IPS DF 6.9 (cell line): ENCODE measurements at regions not wholly inside any gene's neighbourhood (a gene's known extent, or its start where the extent isn't known, plus 50 kb on each side); places are given as distances from the start of the nearest gene placed in this dataset.

Experiments used
- DNase-seq: peaks from one replicate; pipeline ENCODE4 v3.0.0-alpha.2; 2013; ENCODE audit warnings: low read depth, low spot score
- H3K27ac ChIP-seq: one replicate; pipeline ENCODE4 v1.5.1; 2013; ENCODE audit warnings: low read length, control low read depth
- H3K27me3 ChIP-seq: 2 replicates; pipeline ENCODE4 v1.6.1; 2013; ENCODE audit warnings: mild to moderate bottlenecking, low read length; ENCODE audit not compliant: control insufficient read depth, insufficient read depth
- H3K36me3 ChIP-seq: 2 replicates; pipeline ENCODE4 v1.6.1; 2013; ENCODE audit warnings: low read length; ENCODE audit not compliant: control insufficient read depth, insufficient read depth
- H3K4me1 ChIP-seq: 2 replicates; pipeline ENCODE4 v1.6.1; 2013; ENCODE audit warnings: low read length; ENCODE audit not compliant: control insufficient read depth, insufficient read depth
- H3K4me3 ChIP-seq: 2 replicates; pipeline ENCODE4 v1.5.1; 2013; ENCODE audit warnings: mild to moderate bottlenecking, low read length
- H3K9me3 ChIP-seq: 2 replicates; pipeline ENCODE4 v1.6.1; 2013; ENCODE audit warnings: low read length, inconsistent platforms; ENCODE audit not compliant: control insufficient read depth, insufficient read depth
- WGBS: extraction: QIAGEN DNeasy Blood & Tissue Kit; methylation state at CpG from one replicate; pipeline ENCODE4 v1.1.7; 2013; ENCODE audit warnings: mixed read lengths, missing lambda C conversion rate; ENCODE audit not compliant: insufficient read length, insufficient coverage; 5-methylcytosine and 5-hydroxymethylcytosine counted together

DNA sequence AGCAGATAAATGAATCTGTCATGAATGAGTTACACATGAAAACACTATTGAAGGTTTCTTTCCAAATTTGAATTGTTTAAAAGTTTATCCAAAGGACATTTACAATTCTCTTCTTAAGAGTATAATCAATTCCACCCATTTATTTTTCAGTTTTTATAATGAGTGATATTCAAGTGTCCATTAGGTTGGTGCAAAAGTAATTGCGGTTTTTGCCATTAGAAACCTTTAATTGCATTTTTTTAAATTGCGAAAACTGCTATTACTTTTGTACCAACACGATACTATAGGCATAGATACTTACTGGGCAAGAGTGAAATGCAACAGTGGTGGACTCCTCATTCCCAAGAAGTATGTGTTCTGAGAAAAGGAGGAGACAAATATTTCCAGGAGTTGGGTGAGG lies 422.7 kb upstream of the MON1B start:
- H3K4me3 ChIP-seq: no peak overlapping the region
- no peak for DNase-seq
- no peaks in the 10 kb centered on the region for H3K27me3 ChIP-seq
- peaks cover 2% of the 10 kb centered on the region; the same call in 1 of the 2 replicates for H3K9me3 ChIP-seq
- no CpG with 5 or more reads among the region's 3 CpGs for WGBS
- H3K27ac ChIP-seq: no peak overlapping the region
- no peaks in the 10 kb centered on the region for H3K36me3 ChIP-seq
- H3K4me1 ChIP-seq: no peaks in the 10 kb centered on the region

DNA sequence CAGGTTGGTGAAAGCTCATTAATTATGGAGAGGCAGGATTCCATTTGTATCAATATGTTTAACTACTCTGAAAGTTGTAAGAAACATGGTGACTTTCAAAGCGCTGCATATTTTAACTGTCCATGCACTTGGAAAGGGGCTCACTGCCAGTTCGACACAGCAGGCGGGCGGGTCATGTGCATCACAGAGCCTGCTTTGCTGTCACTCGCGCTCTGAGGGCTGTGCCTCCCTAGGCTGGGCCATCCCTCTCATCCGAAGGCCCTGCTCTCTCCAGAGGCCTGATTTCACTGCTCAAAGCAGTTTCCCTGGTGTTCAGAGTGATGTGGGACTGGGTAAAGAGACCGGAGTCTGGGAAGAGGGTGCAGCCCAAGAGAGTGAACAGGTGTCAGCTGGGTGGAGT lies 422.0 kb upstream of the MON1B start:
- no peak for DNase-seq
- no CpG with 5 or more reads among the region's 8 CpGs for WGBS
- Histone ChIP-seq H3K9me3 (no peaks in the 10 kb centered on the region), H3K27ac (no peak overlapping the region), H3K4me1 (no peaks in the 10 kb centered on the region), H3K36me3 (no peaks in the 10 kb centered on the region), H3K4me3 (no peak overlapping the region), H3K27me3 (no peaks in the 10 kb centered on the region)

DNA sequence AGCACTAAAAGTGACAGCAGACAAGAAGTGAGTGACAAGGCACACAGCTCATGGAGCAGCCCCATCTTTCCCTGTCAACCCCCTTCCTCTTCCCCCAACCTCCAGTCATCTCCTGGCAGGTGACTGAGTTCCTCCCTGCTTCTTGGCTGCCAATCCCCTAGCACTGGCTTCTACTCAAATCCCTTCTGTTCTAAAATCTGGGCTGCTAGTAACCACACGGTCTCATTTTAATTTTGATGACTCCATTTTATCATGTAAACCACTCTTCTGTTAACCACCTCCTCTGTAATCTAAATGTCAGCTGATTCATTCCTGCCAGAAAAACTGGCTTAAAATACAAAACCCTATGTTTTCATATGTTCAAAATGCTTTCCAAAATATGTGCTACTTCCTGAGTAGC lies 419.8 kb upstream of the MON1B start:
- Histone ChIP-seq H3K27ac (no peak overlapping the region), H3K4me1 (no peaks in the 10 kb centered on the region), H3K27me3 (no peaks in the 10 kb centered on the region), H3K4me3 (no peak overlapping the region), H3K36me3 (no peaks in the 10 kb centered on the region), H3K9me3 (no peaks in the 10 kb centered on the region)
- no peak for DNase-seq
- no CpG with 5 or more reads among the region's 1 CpG for WGBS

- H3K36me3 ChIP-seq: no peaks in the 10 kb centered on the region
- DNase-seq: no peak
- no peak overlapping the region for H3K4me3 ChIP-seq
- H3K9me3 ChIP-seq: no peaks in the 10 kb centered on the region
- H3K27me3 ChIP-seq: no peaks in the 10 kb centered on the region
- H3K4me1 ChIP-seq: no peaks in the 10 kb centered on the region
- no CpG with 5 or more reads among the region's 7 CpGs for WGBS
- H3K27ac ChIP-seq: no peak overlapping the region
These were observed 413.1 kb upstream of the MON1B start for GRCh38 chr16:76777721-76778465.

- DNase-seq: no peak
- H3K4me3 ChIP-seq: no peak overlapping the region
- H3K27ac ChIP-seq: no peak overlapping the region
- no peaks in the 10 kb centered on the region for H3K4me1 ChIP-seq
- H3K9me3 ChIP-seq: peaks cover 2% of the 10 kb centered on the region; the same call in 1 of the 2 replicates
- H3K36me3 ChIP-seq: no peaks in the 10 kb centered on the region
- H3K27me3 ChIP-seq: no peaks in the 10 kb centered on the region
These were observed 410.4 kb upstream of the MON1B start for GRCh38 chr16:76780556-76780955.

DNA sequence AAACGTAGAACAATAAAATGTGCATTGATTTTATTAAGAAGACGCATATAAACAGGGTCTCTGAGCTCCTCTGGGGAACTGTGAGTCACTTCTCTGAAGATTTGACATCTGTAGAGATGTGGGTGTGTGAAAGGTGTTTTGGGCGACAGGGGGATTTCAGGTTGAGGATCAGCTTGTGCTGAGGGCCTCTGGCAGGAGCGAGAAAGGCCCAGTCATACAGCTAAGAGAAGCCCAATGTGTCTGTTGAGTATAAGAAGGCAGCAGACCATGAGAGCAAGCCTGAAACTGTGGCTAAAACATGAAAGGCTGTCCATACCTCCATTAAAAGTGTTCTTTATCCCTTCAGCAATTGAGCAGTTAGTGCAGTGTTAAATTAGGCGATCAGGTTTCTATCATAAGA lies 406.5 kb upstream of the MON1B start:
- Histone ChIP-seq H3K27me3 (no peaks in the 10 kb centered on the region), H3K27ac (no peak overlapping the region), H3K36me3 (no peaks in the 10 kb centered on the region), H3K4me3 (no peak overlapping the region), H3K9me3 (peaks cover 2% of the 10 kb centered on the region; the same call in 1 of the 2 replicates), H3K4me1 (no peaks in the 10 kb centered on the region)
- no peak for DNase-seq
- no CpG with 5 or more reads among the region's 5 CpGs for WGBS

DNA sequence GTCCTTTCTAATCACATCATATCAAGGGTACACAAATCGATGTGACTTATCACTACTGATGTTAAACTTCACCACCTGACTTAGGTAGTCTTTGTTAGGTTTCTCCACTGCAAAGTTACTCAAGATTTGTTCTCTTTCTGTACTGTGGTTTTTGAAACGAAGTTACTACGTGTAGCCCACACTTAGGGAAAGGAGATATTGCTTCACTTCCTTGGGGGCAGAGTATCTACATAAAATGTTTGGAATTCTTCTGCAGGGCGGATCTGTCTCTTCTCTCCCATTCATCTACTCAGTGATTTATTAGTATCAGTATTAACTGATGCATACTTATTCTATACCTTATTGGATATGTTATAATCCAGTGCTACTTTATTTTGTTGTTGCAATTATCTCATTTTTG lies 403.6 kb upstream of the MON1B start:
- H3K27me3 ChIP-seq: no peaks in the 10 kb centered on the region
- DNase-seq: no peak
- H3K36me3 ChIP-seq: no peaks in the 10 kb centered on the region
- H3K27ac ChIP-seq: no peak overlapping the region
- WGBS: no CpG with 5 or more reads among the region's 4 CpGs
- H3K4me3 ChIP-seq: no peak overlapping the region
- H3K9me3 ChIP-seq: peaks cover 2% of the 10 kb centered on the region; the same call in 1 of the 2 replicates
- no peaks in the 10 kb centered on the region for H3K4me1 ChIP-seq

DNA sequence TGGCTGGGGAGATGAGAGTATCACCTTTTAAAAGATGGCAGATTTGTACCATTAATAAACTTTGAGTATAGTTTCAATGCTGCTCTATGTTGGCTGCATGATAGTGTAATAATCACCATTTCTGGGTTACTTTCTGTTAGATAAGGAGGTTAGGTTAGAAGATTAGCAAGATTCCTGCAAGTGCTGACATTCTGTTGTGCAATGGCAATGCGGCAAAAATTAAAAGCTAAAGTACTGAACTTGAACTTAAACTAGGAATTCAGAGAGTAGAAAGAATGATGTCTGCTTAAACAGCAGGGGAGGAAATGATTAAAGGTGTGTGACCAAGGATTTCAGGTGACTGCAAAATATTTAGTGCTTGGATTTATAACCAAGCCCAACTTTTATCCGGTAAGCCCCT lies 399.8 kb upstream of the MON1B start:
- Histone ChIP-seq H3K36me3 (no peaks in the 10 kb centered on the region), H3K4me1 (no peaks in the 10 kb centered on the region), H3K9me3 (no peaks in the 10 kb centered on the region; the same call in 1 of the 2 replicates), H3K27me3 (no peaks in the 10 kb centered on the region), H3K27ac (no peak overlapping the region), H3K4me3 (no peak overlapping the region)
- no peak for DNase-seq
- no CpG with 5 or more reads among the region's 2 CpGs for WGBS

DNA sequence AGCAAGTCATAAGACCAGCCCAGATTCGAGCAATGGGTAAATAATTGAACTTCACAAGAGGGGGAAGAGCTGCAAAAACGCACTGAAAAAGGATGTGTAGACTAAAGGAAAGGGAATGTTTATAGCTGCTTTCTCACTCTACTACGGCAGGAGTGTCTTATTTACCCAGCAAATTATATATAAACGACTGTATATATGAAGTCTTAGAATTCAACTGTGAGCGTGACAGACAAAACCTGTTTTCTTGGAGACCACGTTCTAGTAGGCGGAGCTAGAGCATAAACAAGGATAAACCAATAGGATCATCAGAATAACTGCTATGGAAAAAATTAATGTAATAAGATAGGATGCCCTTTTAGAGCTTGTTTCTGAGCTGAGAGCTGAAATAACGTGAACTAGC lies 394.6 kb upstream of the MON1B start:
- Histone ChIP-seq H3K36me3 (no peaks in the 10 kb centered on the region), H3K27ac (no peak overlapping the region), H3K4me3 (no peak overlapping the region), H3K4me1 (no peaks in the 10 kb centered on the region), H3K27me3 (no peaks in the 10 kb centered on the region), H3K9me3 (no peaks in the 10 kb centered on the region)
- no CpG with 5 or more reads among the region's 8 CpGs for WGBS
- DNase-seq: no peak

DNA sequence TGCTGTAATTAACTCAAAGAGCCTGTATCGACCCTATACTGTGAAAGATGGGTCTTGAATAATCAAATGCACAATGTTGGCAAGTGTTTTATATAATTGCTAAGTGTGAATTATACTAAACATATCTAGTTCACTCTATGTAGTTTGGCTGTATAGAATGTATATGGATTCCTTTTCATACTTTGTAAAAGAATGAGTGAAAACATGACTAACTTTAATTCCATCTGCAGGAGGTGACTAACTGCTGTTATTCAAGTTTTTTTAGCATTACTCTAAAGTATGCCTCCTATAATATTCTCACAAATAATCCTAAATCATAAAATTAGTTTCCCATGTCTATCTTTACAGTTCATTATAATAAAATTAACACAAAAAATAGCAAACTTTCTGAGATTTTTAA lies 394.0 kb upstream of the MON1B start:
- no peak for DNase-seq
- H3K27ac ChIP-seq: no peak overlapping the region
- H3K9me3 ChIP-seq: no peaks in the 10 kb centered on the region
- no peaks in the 10 kb centered on the region for H3K27me3 ChIP-seq
- no peaks in the 10 kb centered on the region for H3K4me1 ChIP-seq
- no CpG with 5 or more reads among the region's 1 CpG for WGBS
- H3K4me3 ChIP-seq: no peak overlapping the region
- no peaks in the 10 kb centered on the region for H3K36me3 ChIP-seq

DNA sequence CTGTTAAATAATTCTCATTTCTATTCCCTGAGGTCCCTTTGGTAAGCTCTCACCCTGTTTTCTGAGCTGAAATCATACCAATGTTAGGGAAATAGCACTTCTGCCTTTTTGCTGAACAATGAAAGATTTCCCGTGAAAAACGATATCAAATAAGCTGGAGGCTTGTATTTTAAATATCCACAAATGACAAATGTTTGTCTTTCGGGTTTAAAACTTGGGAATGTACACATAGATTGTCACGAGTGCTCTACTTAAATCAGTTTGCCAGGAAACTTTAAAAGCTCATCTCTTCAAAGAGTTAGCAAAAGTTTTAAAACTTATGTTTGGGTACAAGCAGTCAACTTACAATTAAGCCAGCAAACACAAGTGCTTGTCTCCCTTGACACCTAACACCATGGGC lies 393.5 kb upstream of the MON1B start:
- Histone ChIP-seq H3K4me3 (no peak overlapping the region), H3K9me3 (no peaks in the 10 kb centered on the region), H3K36me3 (no peaks in the 10 kb centered on the region), H3K27me3 (no peaks in the 10 kb centered on the region), H3K4me1 (no peaks in the 10 kb centered on the region), H3K27ac (no peak overlapping the region)
- no CpG with 5 or more reads among the region's 4 CpGs for WGBS
- no peak for DNase-seq
